ENCODE measurements at regions not wholly inside any gene's neighbourhood (a gene's known extent, or its start where the extent isn't known, plus 50 kb on each side); places are given as distances from the start of the nearest gene placed in this dataset.

DNA sequence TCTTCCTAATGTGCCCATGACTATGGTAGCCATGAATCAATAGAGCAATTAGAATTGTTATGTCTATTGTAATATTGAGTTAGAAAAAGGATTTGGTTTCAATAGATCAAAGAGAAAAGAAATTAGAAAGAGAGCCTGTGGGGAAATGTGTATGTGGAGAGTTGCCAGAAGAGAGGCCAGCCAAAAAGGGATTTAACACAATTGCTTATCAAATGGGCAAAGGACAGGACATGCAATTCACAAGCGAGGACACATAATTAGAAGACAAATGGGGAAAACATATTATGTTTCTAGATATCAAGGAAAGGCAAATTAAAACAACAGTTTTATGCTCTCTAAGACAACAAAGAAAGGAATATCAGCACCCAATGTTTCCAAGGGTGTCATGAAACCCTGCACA, 403.2 kb upstream of the KLHL29 start:
- no peak for TF ChIP-seq TAF1 (IDR thresholded peaks at IDR 0.05; ENCODE audit: borderline replicate concordance, insufficient read depth, low read length)
- TF ChIP-seq, protein P1, sequence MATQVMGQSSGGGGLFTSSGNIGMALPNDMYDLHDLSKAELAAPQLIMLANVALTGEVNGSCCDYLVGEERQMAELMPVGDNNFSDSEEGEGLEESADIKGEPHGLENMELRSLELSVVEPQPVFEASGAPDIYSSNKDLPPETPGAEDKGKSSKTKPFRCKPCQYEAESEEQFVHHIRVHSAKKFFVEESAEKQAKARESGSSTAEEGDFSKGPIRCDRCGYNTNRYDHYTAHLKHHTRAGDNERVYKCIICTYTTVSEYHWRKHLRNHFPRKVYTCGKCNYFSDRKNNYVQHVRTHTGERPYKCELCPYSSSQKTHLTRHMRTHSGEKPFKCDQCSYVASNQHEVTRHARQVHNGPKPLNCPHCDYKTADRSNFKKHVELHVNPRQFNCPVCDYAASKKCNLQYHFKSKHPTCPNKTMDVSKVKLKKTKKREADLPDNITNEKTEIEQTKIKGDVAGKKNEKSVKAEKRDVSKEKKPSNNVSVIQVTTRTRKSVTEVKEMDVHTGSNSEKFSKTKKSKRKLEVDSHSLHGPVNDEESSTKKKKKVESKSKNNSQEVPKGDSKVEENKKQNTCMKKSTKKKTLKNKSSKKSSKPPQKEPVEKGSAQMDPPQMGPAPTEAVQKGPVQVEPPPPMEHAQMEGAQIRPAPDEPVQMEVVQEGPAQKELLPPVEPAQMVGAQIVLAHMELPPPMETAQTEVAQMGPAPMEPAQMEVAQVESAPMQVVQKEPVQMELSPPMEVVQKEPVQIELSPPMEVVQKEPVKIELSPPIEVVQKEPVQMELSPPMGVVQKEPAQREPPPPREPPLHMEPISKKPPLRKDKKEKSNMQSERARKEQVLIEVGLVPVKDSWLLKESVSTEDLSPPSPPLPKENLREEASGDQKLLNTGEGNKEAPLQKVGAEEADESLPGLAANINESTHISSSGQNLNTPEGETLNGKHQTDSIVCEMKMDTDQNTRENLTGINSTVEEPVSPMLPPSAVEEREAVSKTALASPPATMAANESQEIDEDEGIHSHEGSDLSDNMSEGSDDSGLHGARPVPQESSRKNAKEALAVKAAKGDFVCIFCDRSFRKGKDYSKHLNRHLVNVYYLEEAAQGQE (IDR thresholded peaks at IDR 0.05; ENCODE audit: insufficient read depth in 1 of 2, low read depth in 2 of 2, low read length in 2 of 2): no peak

Data from PFSK-1 (cell line).